HG02571 (cell line): ENCODE measurements at regions not wholly inside any gene's neighbourhood (a gene's known extent, or its start where the extent isn't known, plus 50 kb on each side); places are given as distances from the start of the nearest gene placed in this dataset.

Experiments
- ATAC-seq: cut with Tn5 transposase; IDR thresholded peaks from one replicate; pipeline ENCODE4 v1.9.1; 2021; ENCODE audit warnings: mild to moderate bottlenecking, moderate library complexity; ENCODE audit not compliant: unreplicated experiment

GRCh38 chr7:13028825-13029099, 341.3 kb downstream of the ARL4A start:
- no peak for ATAC-seq

GRCh38 chr7:13031468-13031867, 344.0 kb downstream of the ARL4A start:
- ATAC-seq: no peak

GRCh38 chr7:13032084-13032483, 344.7 kb downstream of the ARL4A start:
- ATAC-seq: no peak

GRCh38 chr7:13032576-13032975, 345.1 kb downstream of the ARL4A start:
- ATAC-seq: no peak

- ATAC-seq: no peak
Observed at GRCh38 chr7:13034693-13035092, 347.3 kb downstream of the ARL4A start.

- no peak for ATAC-seq
Observed at GRCh38 chr7:13035233-13035632, 347.8 kb downstream of the ARL4A start.

GRCh38 chr7:13036256-13036780, 348.9 kb downstream of the ARL4A start:
- ATAC-seq: no peak

- ATAC-seq: no peak
Observed at GRCh38 chr7:13037216-13037615, 349.8 kb downstream of the ARL4A start.

GRCh38 chr7:13041368-13041988, 354.0 kb downstream of the ARL4A start:
- ATAC-seq: no peak

GRCh38 chr7:13042605-13043236, 355.3 kb downstream of the ARL4A start:
- no peak for ATAC-seq

GRCh38 chr7:13044309-13044708, 356.9 kb downstream of the ARL4A start:
- no peak for ATAC-seq

GRCh38 chr7:13047061-13047460, 359.6 kb downstream of the ARL4A start:
- ATAC-seq: peak; percentile 70

GRCh38 chr7:13049946-13050345, 362.5 kb downstream of the ARL4A start:
- no peak for ATAC-seq

GRCh38 chr7:13050703-13051102, 363.3 kb downstream of the ARL4A start:
- no peak for ATAC-seq

GRCh38 chr7:13055732-13056368, 368.4 kb downstream of the ARL4A start:
- no peak for ATAC-seq

GRCh38 chr7:13057462-13058200, 370.2 kb downstream of the ARL4A start:
- ATAC-seq: peak; percentile 96

- ATAC-seq: no peak
Observed at GRCh38 chr7:13060173-13060572, 372.7 kb downstream of the ARL4A start.

GRCh38 chr7:13061115-13061514, 373.7 kb downstream of the ARL4A start:
- ATAC-seq: no peak

- ATAC-seq: no peak
Observed at GRCh38 chr7:13062631-13063030, 375.2 kb downstream of the ARL4A start.

- ATAC-seq: no peak
Observed at GRCh38 chr7:13067036-13067435, 379.6 kb downstream of the ARL4A start.

- ATAC-seq: no peak
Observed at GRCh38 chr7:13068032-13068431, 380.6 kb downstream of the ARL4A start.

GRCh38 chr7:13069841-13070240, 382.4 kb downstream of the ARL4A start:
- ATAC-seq: no peak
